DND-41 (cell line): ENCODE measurements at regions not wholly inside any gene's neighbourhood (a gene's known extent, or its start where the extent isn't known, plus 50 kb on each side); places are given as distances from the start of the nearest gene placed in this dataset.

ENCODE experiments used
- ATAC-seq: fragments of 200-7000 bp; cut with Tn5 transposase; 3 replicates; pipeline ENCODE4 v1.9.1; 2021; ENCODE audit warnings: low read depth; ENCODE audit not compliant: insufficient read depth
- DNase-seq: peaks from one replicate; pipeline ENCODE4 v3.0.0-alpha.2; 2020
- H2AFZ ChIP-seq: 2 replicates; pipeline ENCODE4 v1.6.0; 2012; ENCODE audit warnings: low read depth, low read length
- H3K27ac ChIP-seq: 2 replicates; pipeline ENCODE4 v1.5.1; 2012; ENCODE audit warnings: low read length, inconsistent platforms
- H3K27me3 ChIP-seq: fragments of 200-600 bp; sonication (generic); 2 replicates; pipeline ENCODE4 v1.6.0; 2012; ENCODE audit warnings: low read length, mild to moderate bottlenecking, inconsistent platforms; ENCODE audit not compliant: insufficient read depth, poor library complexity
- H3K36me3 ChIP-seq: 2 replicates; pipeline ENCODE4 v1.5.1; 2012; ENCODE audit warnings: low read length, inconsistent platforms; ENCODE audit not compliant: insufficient read depth
- H3K4me1 ChIP-seq: 2 replicates; pipeline ENCODE4 v1.5.1; 2012; ENCODE audit warnings: mild to moderate bottlenecking, low read length; ENCODE audit not compliant: insufficient read depth
- H3K4me2 ChIP-seq: 2 replicates; pipeline ENCODE4 v1.6.0; 2012; ENCODE audit warnings: mild to moderate bottlenecking, moderate library complexity, low read length, inconsistent platforms; ENCODE audit not compliant: insufficient read depth
- H3K4me3 ChIP-seq, 2 experiments: fragments of 200-600 bp in 1 of 2; shearing (Covaris generic) in 1 of 2; 2 replicates each; pipeline ENCODE4 v1.5.1; 2012 to 2016; ENCODE audit warnings: inconsistent platforms in 2 of 2, low read length in 2 of 2, mild to moderate bottlenecking in 2 of 2, low read depth in 1 of 2, moderate library complexity in 1 of 2
- H3K79me2 ChIP-seq: 2 replicates; pipeline ENCODE4 v1.6.0; 2012; ENCODE audit warnings: low read length, inconsistent platforms; ENCODE audit not compliant: insufficient read depth
- H3K9ac ChIP-seq: 2 replicates; pipeline ENCODE4 v1.6.0; 2012; ENCODE audit warnings: low read depth, mild to moderate bottlenecking, inconsistent platforms, low read length, moderate library complexity
- H3K9me3 ChIP-seq: 2 replicates; pipeline ENCODE4 v1.5.1; 2012; ENCODE audit warnings: low read length, moderate library complexity, mild to moderate bottlenecking, inconsistent platforms; ENCODE audit not compliant: insufficient read depth, severe bottlenecking
- H4K20me1 ChIP-seq: 2 replicates; pipeline ENCODE4 v1.6.0; 2012; ENCODE audit warnings: low read length; ENCODE audit not compliant: insufficient read depth
- CTCF ChIP-seq: IDR thresholded peaks from 2 replicates; pipeline ENCODE4 v1.5.1; 2012; ENCODE audit warnings: borderline replicate concordance, low read length, moderate library complexity, mild to moderate bottlenecking; ENCODE audit not compliant: poor library complexity, severe bottlenecking; ENCODE audit errors: extremely low read depth
- EZH2 ChIP-seq: IDR thresholded peaks from 3 replicates; pipeline ENCODE4 v1.6.1; 2012; ENCODE audit warnings: borderline replicate concordance, low read depth, mild to moderate bottlenecking, moderate library complexity, low read length, inconsistent platforms; ENCODE audit not compliant: severe bottlenecking

DNA sequence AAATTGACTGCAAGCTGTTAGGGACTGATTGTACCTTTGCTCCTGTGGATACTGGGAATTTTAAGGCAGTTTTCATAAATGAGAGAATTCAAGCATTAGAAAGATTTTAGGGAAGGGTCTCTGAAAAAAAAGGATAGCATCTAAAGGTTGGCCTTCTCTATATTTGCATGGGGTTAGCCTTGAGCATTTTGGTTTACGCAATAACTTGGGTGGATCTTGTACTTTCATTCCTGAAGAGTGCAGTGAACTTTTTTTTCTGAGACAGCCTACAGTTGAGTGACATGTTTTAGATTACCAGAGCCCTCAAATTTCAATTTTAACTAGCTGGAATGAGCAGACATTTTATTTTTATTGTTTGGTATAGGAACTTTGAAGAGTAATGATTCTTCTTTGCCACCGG is 91.6 kb upstream of the NR3C1 start:
- H3K27me3 ChIP-seq, result no peaks in the 10 kb centered on the region
- no peak overlapping the region for H3K9ac ChIP-seq
- no peaks in the 10 kb centered on the region for H3K79me2 ChIP-seq
- TF ChIP-seq CTCF (no peak), EZH2 (no peak)
- no peak overlapping the region for H3K4me2 ChIP-seq
- H2AFZ ChIP-seq, result no peak overlapping the region
- no peaks in the 10 kb centered on the region for H3K36me3 ChIP-seq
- no peak overlapping the region for H3K4me3 ChIP-seq
- no peaks in the 10 kb centered on the region for H3K9me3 ChIP-seq
- ATAC-seq (no peak), DNase-seq (no peak)
- H3K27ac ChIP-seq, result no peak overlapping the region
- no peaks in the 10 kb centered on the region for H3K4me1 ChIP-seq
- no peaks in the 10 kb centered on the region for H4K20me1 ChIP-seq

DNA sequence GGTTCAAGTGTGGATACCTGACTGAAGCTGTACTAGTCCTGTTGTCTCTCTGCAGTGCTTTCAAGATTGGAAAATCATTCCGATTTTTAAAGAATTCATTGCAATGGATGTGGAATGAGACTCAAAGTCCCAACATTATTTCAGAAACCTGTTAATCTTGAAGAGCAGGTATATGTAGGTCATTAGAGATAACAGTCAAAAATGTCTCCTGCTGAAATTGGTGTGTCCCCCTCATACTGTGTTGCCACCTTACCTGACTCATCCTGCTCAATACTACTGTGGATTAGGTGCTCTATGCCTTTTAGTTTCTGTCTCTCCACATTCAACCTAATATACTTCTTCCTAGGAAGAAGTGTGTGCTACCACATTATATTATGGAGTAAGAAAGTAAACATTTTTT is 91.1 kb upstream of the NR3C1 start:
- Histone ChIP-seq H3K79me2 (no peaks in the 10 kb centered on the region), H3K27ac (no peak overlapping the region), H4K20me1 (no peaks in the 10 kb centered on the region), H3K27me3 (no peaks in the 10 kb centered on the region), H3K9ac (no peak overlapping the region), H3K9me3 (no peaks in the 10 kb centered on the region), H2AFZ (no peak overlapping the region), H3K36me3 (no peaks in the 10 kb centered on the region), H3K4me1 (no peaks in the 10 kb centered on the region), H3K4me2 (no peak overlapping the region), H3K4me3 (no peak overlapping the region)
- ATAC-seq (no peak), DNase-seq (no peak)
- TF ChIP-seq EZH2 (no peak), CTCF (no peak)

GRCh38 chr5:143494162-143494561 is 90.7 kb upstream of the NR3C1 start:
- Histone ChIP-seq H3K36me3 (no peaks in the 10 kb centered on the region), H3K4me3 (no peak overlapping the region), H3K9me3 (no peaks in the 10 kb centered on the region), H3K9ac (no peak overlapping the region), H3K4me2 (no peak overlapping the region), H3K79me2 (no peaks in the 10 kb centered on the region), H2AFZ (no peak overlapping the region), H4K20me1 (no peaks in the 10 kb centered on the region), H3K27me3 (no peaks in the 10 kb centered on the region), H3K27ac (no peak overlapping the region), H3K4me1 (no peaks in the 10 kb centered on the region)
- no peak for ATAC-seq
- no peak for DNase-seq
- TF ChIP-seq EZH2, result no peak
- no peak for TF ChIP-seq CTCF

DNA sequence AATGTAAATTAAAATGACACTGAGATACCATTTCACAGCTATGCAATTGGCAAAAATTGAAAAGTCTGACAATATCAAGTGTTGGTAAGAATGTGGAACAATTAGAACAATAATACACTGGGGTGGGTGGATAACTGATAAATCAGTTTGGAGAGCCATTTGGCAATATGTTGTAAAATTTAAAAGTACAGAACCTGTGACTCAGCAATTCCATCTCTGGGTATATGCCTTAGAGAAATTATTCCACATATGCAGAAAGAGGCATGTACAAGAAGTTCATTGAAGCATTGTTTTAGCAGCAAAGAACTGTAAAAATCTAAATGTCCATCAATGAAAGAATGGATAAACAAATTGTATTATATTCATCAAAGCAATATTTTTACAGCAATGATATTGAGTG is 89.3 kb upstream of the NR3C1 start:
- ATAC-seq (no peak), DNase-seq (no peak)
- H3K27me3 ChIP-seq, result no peaks in the 10 kb centered on the region
- no peak overlapping the region for H2AFZ ChIP-seq
- no peak overlapping the region for H3K9ac ChIP-seq
- no peaks in the 10 kb centered on the region for H3K79me2 ChIP-seq
- no peak overlapping the region for H3K4me3 ChIP-seq
- no peaks in the 10 kb centered on the region for H3K9me3 ChIP-seq
- H4K20me1 ChIP-seq, result no peaks in the 10 kb centered on the region
- no peaks in the 10 kb centered on the region for H3K36me3 ChIP-seq
- no peak overlapping the region for H3K27ac ChIP-seq
- no peak overlapping the region for H3K4me2 ChIP-seq
- H3K4me1 ChIP-seq, result no peaks in the 10 kb centered on the region
- TF ChIP-seq EZH2, result no peak
- no peak for TF ChIP-seq CTCF
